ENCODE measurements at regions not wholly inside any gene's neighbourhood (a gene's known extent, or its start where the extent isn't known, plus 50 kb on each side); places are given as distances from the start of the nearest gene placed in this dataset.

- no peak for TF ChIP-seq CTCF (conservative IDR thresholded peaks at IDR 0.05; ENCODE audit: low read depth, low read length)
- no peak for TF ChIP-seq EZH2phosphoT487 (IDR thresholded peaks at IDR 0.05; ENCODE audit: borderline replicate concordance, low read length)
- TF ChIP-seq EZH2 (IDR thresholded peaks at IDR 0.05; ENCODE audit: low read length, unreplicated experiment), result no peak
Observed at GRCh38 chr12:46452776-46453175, 80.2 kb upstream of the SLC38A2 start.

Data from PC-3 (cell line).